ENCODE measurements at regions not wholly inside any gene's neighbourhood (a gene's known extent, or its start where the extent isn't known, plus 50 kb on each side); places are given as distances from the start of the nearest gene placed in this dataset.

DNA sequence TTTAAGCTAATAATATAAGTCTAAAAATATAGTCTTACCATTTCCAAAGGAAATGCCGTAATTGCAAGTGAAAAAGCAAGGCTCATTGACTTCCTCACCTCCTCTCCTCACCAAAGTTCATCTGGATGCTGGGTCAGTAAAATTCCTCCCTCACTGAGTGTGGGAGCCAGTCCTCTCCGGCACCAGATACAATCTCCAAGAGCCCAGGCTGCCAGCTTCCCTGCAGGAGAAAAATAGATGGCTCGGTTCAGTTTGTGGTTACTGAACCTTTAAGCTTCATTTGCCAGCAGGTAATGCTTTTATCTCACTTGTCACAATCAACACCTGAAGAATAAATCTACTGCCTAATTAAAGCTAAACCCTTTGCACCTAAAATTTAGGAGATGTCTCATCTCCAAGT lies 115.3 kb upstream of the VLDLR start (continued):
- TF ChIP-seq CREM (IDR thresholded peaks at IDR 0.05; ENCODE audit: low read depth) (no peak), FOXK2 (IDR thresholded peaks at IDR 0.05) (no peak)

DNA sequence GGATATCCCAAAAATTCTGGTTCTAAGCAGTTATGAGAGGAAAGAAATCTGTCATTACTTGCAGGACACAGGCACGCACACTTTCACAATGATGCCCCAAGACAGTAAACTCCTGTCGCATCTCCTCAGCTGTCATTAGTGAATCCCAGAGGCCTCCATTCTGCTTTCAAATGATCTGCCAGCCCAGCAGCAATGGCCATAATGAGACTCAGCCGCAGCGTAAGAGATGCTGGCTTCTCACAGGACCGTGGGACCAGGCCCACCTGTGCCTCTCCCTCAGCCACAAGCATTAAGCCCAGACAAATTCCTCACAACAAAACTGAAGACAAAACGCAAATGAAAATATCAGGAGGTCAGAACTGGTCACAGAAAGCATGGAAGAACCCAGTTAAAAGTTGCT lies 98.0 kb upstream of the VLDLR start:
- Histone ChIP-seq H3K4me3 (no peak overlapping the region), H3K36me3 (ENCODE audit: control insufficient read depth in 2 of 2, insufficient read depth in 2 of 2, low read length in 1 of 2) (no peaks in the 10 kb centered on the region), H2AFZ (ENCODE audit: control insufficient read depth, low read depth, low read length) (no peak overlapping the region), H4K20me1 (ENCODE audit: control insufficient read depth, insufficient read depth) (no peaks in the 10 kb centered on the region), H3K27me3 (replicated peaks in 1 of 2; ENCODE audit: control insufficient read depth in 2 of 2, insufficient read depth in 2 of 2, low read length in 1 of 2) (no peaks in the 10 kb centered on the region), H3K4me2 (ENCODE audit: control insufficient read depth, insufficient read depth) (no peak overlapping the region), H3K4me1 (ENCODE audit: control insufficient read depth, insufficient read depth, low read length) (no peaks in the 10 kb centered on the region), H3K79me2 (ENCODE audit: control insufficient read depth, insufficient read depth, low read length) (no peaks in the 10 kb centered on the region), H3K27ac (ENCODE audit: control insufficient read depth, insufficient read depth) (no peak overlapping the region), H3K9me3 (replicated peaks; ENCODE audit: control insufficient read depth, insufficient read depth, low read length) (no peaks in the 10 kb centered on the region), H3K9ac (ENCODE audit: control insufficient read depth, insufficient read depth, low read length) (no peak overlapping the region)
- in situ Hi-C loops (cut with MboI) = no loop called here
- CTCF ChIA-PET = no interaction called here
- RAD21 ChIA-PET (ENCODE audit: unreplicated experiment) = no interaction called here
- intact Hi-C loops (cut with micrococcal nuclease; ENCODE audit: unreplicated experiment) = no loop called here
- ATAC-seq = no peak
- 55% methylated on average over 6 of the region's 6 CpGs for WGBS (ENCODE audit: insufficient coverage, insufficient replicate concordance, low lambda C conversion rate, missing lambda C conversion rate)
- POLR2A ChIA-PET = no interaction called here
- no peak for DNase-seq (ENCODE audit: low read depth, low spot score)
- FAIRE-seq = no peak
- no TSS peak for BruUV-seq (replicated peaks)
- SMC1A ChIA-PET (ENCODE audit: uncharacterized antibody, unreplicated experiment) = no interaction called here
- TF ChIP-seq, protein P1, sequence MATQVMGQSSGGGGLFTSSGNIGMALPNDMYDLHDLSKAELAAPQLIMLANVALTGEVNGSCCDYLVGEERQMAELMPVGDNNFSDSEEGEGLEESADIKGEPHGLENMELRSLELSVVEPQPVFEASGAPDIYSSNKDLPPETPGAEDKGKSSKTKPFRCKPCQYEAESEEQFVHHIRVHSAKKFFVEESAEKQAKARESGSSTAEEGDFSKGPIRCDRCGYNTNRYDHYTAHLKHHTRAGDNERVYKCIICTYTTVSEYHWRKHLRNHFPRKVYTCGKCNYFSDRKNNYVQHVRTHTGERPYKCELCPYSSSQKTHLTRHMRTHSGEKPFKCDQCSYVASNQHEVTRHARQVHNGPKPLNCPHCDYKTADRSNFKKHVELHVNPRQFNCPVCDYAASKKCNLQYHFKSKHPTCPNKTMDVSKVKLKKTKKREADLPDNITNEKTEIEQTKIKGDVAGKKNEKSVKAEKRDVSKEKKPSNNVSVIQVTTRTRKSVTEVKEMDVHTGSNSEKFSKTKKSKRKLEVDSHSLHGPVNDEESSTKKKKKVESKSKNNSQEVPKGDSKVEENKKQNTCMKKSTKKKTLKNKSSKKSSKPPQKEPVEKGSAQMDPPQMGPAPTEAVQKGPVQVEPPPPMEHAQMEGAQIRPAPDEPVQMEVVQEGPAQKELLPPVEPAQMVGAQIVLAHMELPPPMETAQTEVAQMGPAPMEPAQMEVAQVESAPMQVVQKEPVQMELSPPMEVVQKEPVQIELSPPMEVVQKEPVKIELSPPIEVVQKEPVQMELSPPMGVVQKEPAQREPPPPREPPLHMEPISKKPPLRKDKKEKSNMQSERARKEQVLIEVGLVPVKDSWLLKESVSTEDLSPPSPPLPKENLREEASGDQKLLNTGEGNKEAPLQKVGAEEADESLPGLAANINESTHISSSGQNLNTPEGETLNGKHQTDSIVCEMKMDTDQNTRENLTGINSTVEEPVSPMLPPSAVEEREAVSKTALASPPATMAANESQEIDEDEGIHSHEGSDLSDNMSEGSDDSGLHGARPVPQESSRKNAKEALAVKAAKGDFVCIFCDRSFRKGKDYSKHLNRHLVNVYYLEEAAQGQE (IDR thresholded peaks at IDR 0.05; ENCODE audit: low read depth, low read length) = no peak
- TF ChIP-seq, protein P2, sequence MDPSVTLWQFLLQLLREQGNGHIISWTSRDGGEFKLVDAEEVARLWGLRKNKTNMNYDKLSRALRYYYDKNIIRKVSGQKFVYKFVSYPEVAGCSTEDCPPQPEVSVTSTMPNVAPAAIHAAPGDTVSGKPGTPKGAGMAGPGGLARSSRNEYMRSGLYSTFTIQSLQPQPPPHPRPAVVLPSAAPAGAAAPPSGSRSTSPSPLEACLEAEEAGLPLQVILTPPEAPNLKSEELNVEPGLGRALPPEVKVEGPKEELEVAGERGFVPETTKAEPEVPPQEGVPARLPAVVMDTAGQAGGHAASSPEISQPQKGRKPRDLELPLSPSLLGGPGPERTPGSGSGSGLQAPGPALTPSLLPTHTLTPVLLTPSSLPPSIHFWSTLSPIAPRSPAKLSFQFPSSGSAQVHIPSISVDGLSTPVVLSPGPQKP (IDR thresholded peaks at IDR 0.05; ENCODE audit: low read depth, low read length) = no peak
- TF ChIP-seq NFXL1 (IDR thresholded peaks at IDR 0.05; ENCODE audit: borderline replicate concordance) = no peak
- TF ChIP-seq, protein P3, sequence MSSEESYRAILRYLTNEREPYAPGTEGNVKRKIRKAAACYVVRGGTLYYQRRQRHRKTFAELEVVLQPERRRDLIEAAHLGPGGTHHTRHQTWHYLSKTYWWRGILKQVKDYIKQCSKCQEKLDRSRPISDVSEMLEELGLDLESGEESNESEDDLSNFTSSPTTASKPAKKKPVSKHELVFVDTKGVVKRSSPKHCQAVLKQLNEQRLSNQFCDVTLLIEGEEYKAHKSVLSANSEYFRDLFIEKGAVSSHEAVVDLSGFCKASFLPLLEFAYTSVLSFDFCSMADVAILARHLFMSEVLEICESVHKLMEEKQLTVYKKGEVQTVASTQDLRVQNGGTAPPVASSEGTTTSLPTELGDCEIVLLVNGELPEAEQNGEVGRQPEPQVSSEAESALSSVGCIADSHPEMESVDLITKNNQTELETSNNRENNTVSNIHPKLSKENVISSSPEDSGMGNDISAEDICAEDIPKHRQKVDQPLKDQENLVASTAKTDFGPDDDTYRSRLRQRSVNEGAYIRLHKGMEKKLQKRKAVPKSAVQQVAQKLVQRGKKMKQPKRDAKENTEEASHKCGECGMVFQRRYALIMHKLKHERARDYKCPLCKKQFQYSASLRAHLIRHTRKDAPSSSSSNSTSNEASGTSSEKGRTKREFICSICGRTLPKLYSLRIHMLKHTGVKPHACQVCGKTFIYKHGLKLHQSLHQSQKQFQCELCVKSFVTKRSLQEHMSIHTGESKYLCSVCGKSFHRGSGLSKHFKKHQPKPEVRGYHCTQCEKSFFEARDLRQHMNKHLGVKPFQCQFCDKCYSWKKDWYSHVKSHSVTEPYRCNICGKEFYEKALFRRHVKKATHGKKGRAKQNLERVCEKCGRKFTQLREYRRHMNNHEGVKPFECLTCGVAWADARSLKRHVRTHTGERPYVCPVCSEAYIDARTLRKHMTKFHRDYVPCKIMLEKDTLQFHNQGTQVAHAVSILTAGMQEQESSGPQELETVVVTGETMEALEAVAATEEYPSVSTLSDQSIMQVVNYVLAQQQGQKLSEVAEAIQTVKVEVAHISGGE (CRISPR knock-in tag; IDR thresholded peaks at IDR 0.05) = no peak
- TF ChIP-seq, protein P4, sequence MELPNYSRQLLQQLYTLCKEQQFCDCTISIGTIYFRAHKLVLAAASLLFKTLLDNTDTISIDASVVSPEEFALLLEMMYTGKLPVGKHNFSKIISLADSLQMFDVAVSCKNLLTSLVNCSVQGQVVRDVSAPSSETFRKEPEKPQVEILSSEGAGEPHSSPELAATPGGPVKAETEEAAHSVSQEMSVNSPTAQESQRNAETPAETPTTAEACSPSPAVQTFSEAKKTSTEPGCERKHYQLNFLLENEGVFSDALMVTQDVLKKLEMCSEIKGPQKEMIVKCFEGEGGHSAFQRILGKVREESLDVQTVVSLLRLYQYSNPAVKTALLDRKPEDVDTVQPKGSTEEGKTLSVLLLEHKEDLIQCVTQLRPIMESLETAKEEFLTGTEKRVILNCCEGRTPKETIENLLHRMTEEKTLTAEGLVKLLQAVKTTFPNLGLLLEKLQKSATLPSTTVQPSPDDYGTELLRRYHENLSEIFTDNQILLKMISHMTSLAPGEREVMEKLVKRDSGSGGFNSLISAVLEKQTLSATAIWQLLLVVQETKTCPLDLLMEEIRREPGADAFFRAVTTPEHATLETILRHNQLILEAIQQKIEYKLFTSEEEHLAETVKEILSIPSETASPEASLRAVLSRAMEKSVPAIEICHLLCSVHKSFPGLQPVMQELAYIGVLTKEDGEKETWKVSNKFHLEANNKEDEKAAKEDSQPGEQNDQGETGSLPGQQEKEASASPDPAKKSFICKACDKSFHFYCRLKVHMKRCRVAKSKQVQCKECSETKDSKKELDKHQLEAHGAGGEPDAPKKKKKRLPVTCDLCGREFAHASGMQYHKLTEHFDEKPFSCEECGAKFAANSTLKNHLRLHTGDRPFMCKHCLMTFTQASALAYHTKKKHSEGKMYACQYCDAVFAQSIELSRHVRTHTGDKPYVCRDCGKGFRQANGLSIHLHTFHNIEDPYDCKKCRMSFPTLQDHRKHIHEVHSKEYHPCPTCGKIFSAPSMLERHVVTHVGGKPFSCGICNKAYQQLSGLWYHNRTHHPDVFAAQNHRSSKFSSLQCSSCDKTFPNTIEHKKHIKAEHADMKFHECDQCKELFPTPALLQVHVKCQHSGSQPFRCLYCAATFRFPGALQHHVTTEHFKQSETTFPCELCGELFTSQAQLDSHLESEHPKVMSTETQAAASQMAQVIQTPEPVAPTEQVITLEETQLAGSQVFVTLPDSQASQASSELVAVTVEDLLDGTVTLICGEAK (IDR thresholded peaks at IDR 0.05; ENCODE audit: borderline replicate concordance) = no peak
- TF ChIP-seq, protein P5, sequence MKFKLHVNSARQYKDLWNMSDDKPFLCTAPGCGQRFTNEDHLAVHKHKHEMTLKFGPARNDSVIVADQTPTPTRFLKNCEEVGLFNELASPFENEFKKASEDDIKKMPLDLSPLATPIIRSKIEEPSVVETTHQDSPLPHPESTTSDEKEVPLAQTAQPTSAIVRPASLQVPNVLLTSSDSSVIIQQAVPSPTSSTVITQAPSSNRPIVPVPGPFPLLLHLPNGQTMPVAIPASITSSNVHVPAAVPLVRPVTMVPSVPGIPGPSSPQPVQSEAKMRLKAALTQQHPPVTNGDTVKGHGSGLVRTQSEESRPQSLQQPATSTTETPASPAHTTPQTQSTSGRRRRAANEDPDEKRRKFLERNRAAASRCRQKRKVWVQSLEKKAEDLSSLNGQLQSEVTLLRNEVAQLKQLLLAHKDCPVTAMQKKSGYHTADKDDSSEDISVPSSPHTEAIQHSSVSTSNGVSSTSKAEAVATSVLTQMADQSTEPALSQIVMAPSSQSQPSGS (IDR thresholded peaks at IDR 0.05; ENCODE audit: low read length) = no peak
